Vagina (tissue), 2 donors: ENCODE measurements at regions not wholly inside any gene's neighbourhood (a gene's known extent, or its start where the extent isn't known, plus 50 kb on each side); places are given as distances from the start of the nearest gene placed in this dataset.

Experiments
- POLR2A ChIP-seq, 2 donors: fragments of 450-650 bp; IDR thresholded peaks; one replicate each; pipeline ENCODE4 v1.6.1; 2017; ENCODE audit warnings: antibody characterized with exemption in 2 of 2, mild to moderate bottlenecking in 2 of 2, moderate library complexity in 2 of 2
- POLR2AphosphoS5 ChIP-seq, 2 donors: sonication (generic); formaldehyde crosslinking; IDR thresholded peaks; one replicate each; pipeline ENCODE4 v1.9.0; 2017; ENCODE audit warnings: antibody characterized with exemption in 2 of 2, mild to moderate bottlenecking in 2 of 2, low read depth in 1 of 2; ENCODE audit not compliant: insufficient read depth in 1 of 2
- TF ChIP-seq, protein P1 (sequence below), 3 experiments: fragments of 450-650 bp in 2 of 3; fragments of 200-600 bp in 1 of 3; sonication (generic) in 1 of 3; IDR thresholded peaks; one replicate each; pipeline ENCODE4 v1.5.1; 2017 to 2019; ENCODE audit warnings: antibody characterized with exemption in 3 of 3, mild to moderate bottlenecking in 2 of 3, moderate library complexity in 2 of 3

DNA sequence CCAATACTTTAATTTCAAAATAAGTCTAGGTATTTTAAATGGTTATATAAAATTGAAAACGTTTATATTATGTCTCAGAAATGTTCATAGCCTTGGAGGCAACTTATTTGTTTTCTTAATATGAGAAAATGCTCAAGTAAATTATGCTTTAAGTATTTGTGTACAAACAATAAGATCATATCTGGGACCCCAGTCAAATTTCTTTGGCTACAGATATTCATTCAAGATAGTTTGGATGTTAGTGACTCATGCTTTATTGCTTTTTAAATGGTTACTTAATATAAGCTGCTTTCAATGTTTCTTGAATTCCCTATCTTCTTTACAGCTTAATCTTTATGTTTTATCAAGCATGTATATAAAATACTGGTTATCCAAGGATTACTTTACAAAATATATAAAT lies 291.3 kb downstream of the KCNC2 start:
- TF ChIP-seq, protein P1, sequence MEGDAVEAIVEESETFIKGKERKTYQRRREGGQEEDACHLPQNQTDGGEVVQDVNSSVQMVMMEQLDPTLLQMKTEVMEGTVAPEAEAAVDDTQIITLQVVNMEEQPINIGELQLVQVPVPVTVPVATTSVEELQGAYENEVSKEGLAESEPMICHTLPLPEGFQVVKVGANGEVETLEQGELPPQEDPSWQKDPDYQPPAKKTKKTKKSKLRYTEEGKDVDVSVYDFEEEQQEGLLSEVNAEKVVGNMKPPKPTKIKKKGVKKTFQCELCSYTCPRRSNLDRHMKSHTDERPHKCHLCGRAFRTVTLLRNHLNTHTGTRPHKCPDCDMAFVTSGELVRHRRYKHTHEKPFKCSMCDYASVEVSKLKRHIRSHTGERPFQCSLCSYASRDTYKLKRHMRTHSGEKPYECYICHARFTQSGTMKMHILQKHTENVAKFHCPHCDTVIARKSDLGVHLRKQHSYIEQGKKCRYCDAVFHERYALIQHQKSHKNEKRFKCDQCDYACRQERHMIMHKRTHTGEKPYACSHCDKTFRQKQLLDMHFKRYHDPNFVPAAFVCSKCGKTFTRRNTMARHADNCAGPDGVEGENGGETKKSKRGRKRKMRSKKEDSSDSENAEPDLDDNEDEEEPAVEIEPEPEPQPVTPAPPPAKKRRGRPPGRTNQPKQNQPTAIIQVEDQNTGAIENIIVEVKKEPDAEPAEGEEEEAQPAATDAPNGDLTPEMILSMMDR (IDR thresholded peaks at IDR 0.05): no peak
- no peak for TF ChIP-seq POLR2A (IDR thresholded peaks at IDR 0.05)
- TF ChIP-seq POLR2AphosphoS5 (IDR thresholded peaks at IDR 0.05; ENCODE audit: insufficient read depth in 1 of 2, low read depth in 1 of 2): no peak
